HCT116 (cell line): ENCODE measurements at regions not wholly inside any gene's neighbourhood (a gene's known extent, or its start where the extent isn't known, plus 50 kb on each side); places are given as distances from the start of the nearest gene placed in this dataset.

Source experiments
- ATAC-seq: fragments of 200-7000 bp; cut with Tn5 transposase; 2 replicates; pipeline ENCODE4 v1.9.1; 2020; ENCODE audit warnings: mild to moderate bottlenecking, moderate library complexity
- BruUV-seq: library from RNA; stranded (reverse); fragments of 400-500 nt; replicated peaks from 2 replicates; lab custom pipeline; 2021; lab: Mats Ljungman, UMichigan
- CTCF ChIA-PET: fragments of 300-600 bp; sonication (Branson Sonifier 250); formaldehyde crosslinking; loops from one replicate; lab custom pipeline; 2021; ENCODE audit warnings: antibody characterized with exemption; lab: Charles Lee
- POLR2A ChIA-PET: fragments of 300-600, 350-600 bp; sonication (Branson Sonifier 250); formaldehyde crosslinking; loops from one replicate; lab custom pipeline; 2021; ENCODE audit warnings: antibody characterized with exemption; lab: Charles Lee
- RAD21 ChIA-PET, 2 experiments: fragments of 300-600 bp; sonication (Branson Sonifier 250); formaldehyde crosslinking; loops; one replicate each; lab custom pipeline; 2023; ENCODE audit warnings: low total read pairs in 2 of 2; ENCODE audit not compliant: uncharacterized antibody in 2 of 2, unreplicated experiment in 2 of 2, low non-redundant PET in 1 of 2; lab: Charles Lee
- DNase-seq: peaks from one replicate; pipeline ENCODE4 v3.0.0-alpha.2; 2010; ENCODE audit warnings: low read depth, low spot score
- H2AFZ ChIP-seq: fragments of 200-600 bp; shearing (Covaris generic), sonication (generic); 2 replicates; pipeline ENCODE4 v1.6.1; 2017; ENCODE audit warnings: low read depth, mixed run types, mixed read lengths, antibody characterized with exemption, low read length; ENCODE audit not compliant: poor library complexity, severe bottlenecking
- H3K27ac ChIP-seq: 2 replicates; pipeline ENCODE4 v1.5.1; 2012; ENCODE audit warnings: low read depth, low read length
- H3K27me3 ChIP-seq: fragments of 200-600 bp; sonication (generic); 2 replicates; pipeline ENCODE4 v1.6.1; 2016; ENCODE audit warnings: mixed run types, low read length, mixed read lengths; ENCODE audit not compliant: insufficient read depth
- H3K36me3 ChIP-seq, 2 experiments: fragments of 200-500 bp in 1 of 2; fragments of 200-600 bp in 1 of 2; sonication (Bioruptor generic) in 1 of 2; sonication (generic) in 1 of 2; 2 replicates each; pipeline versions ENCODE4 v1.5.1 to v1.6.1; 2014 to 2016; ENCODE audit warnings: low read length in 2 of 2, inconsistent platforms in 1 of 2, mixed read lengths in 1 of 2, mixed run types in 1 of 2; ENCODE audit not compliant: insufficient read depth in 2 of 2, control insufficient read depth in 1 of 2
- H3K4me1 ChIP-seq, 2 experiments: fragments of 200-600 bp in 1 of 2; sonication (generic) in 1 of 2; 2 replicates each; pipeline versions ENCODE4 v1.5.1 to v1.6.1; 2012 to 2017; ENCODE audit warnings: low read length in 2 of 2, inconsistent platforms in 1 of 2, mild to moderate bottlenecking in 1 of 2, mixed read lengths in 1 of 2, mixed run types in 1 of 2, moderate library complexity in 1 of 2; ENCODE audit not compliant: insufficient read depth in 2 of 2, control insufficient read depth in 1 of 2
- H3K4me2 ChIP-seq: fragments of 200-600 bp; sonication (generic); 2 replicates; pipeline ENCODE4 v1.6.1; 2017; ENCODE audit warnings: mixed run types, low read length, mixed read lengths
- H3K4me3 ChIP-seq, 2 experiments: fragments of 200-600 bp in 1 of 2; sonication (generic) in 1 of 2; replicated peaks in 1 of 2; 2 replicates each; pipeline ENCODE4 v1.5.1; 2011 to 2016; ENCODE audit warnings: low read length in 2 of 2, control low read depth in 1 of 2, low read depth in 1 of 2, mild to moderate bottlenecking in 1 of 2, mixed read lengths in 1 of 2, mixed run types in 1 of 2
- H3K79me2 ChIP-seq: fragments of 200-600 bp; sonication (generic); 2 replicates; pipeline ENCODE4 v1.6.1; 2017; ENCODE audit warnings: mild to moderate bottlenecking, mixed run types, low read length, moderate library complexity, mixed read lengths; ENCODE audit not compliant: insufficient read depth
- H3K9ac ChIP-seq: fragments of 200-600 bp; sonication (generic); 2 replicates; pipeline ENCODE4 v1.6.1; 2016; ENCODE audit warnings: low read length, mixed read lengths
- H3K9me2 ChIP-seq: fragments of 200-600 bp; sonication (generic), shearing (Covaris generic); 2 replicates; pipeline ENCODE4 v1.6.1; 2017; ENCODE audit warnings: mixed run types, mild to moderate bottlenecking, moderate library complexity; ENCODE audit not compliant: insufficient read depth
- H3K9me3 ChIP-seq, 2 experiments: fragments of 200-500 bp in 1 of 2; fragments of 200-600 bp in 1 of 2; sonication (Bioruptor generic) in 1 of 2; sonication (generic) in 1 of 2; 2 replicates each; pipeline ENCODE4 v1.6.1; 2014 to 2017; ENCODE audit warnings: low read length in 2 of 2, mixed read lengths in 2 of 2, inconsistent platforms in 1 of 2, low read depth in 1 of 2, mild to moderate bottlenecking in 1 of 2, mixed run types in 1 of 2, moderate library complexity in 1 of 2; ENCODE audit not compliant: control insufficient read depth in 1 of 2, insufficient read depth in 1 of 2
- H4K20me1 ChIP-seq: fragments of 200-600 bp; sonication (generic), shearing (Covaris generic); 2 replicates; pipeline ENCODE4 v1.6.1; 2017; ENCODE audit warnings: mixed run types, mild to moderate bottlenecking, moderate library complexity; ENCODE audit not compliant: insufficient read depth
- ATF3 ChIP-seq: IDR thresholded peaks from 2 replicates; pipeline ENCODE4 v1.6.1; 2012
- CEBPB ChIP-seq: IDR thresholded peaks from 2 replicates; pipeline ENCODE4 v1.6.1; 2012; ENCODE audit warnings: low read depth
- ELF1 ChIP-seq: IDR thresholded peaks from 2 replicates; pipeline ENCODE4 v1.6.1; 2012; ENCODE audit warnings: low read depth, borderline replicate concordance
- EZH2 ChIP-seq: fragments of 200-600 bp; sonication (generic); IDR thresholded peaks from 2 replicates; pipeline ENCODE4 v1.6.1; 2017; ENCODE audit warnings: antibody characterized with exemption, mixed run types
- EZH2phosphoT487 ChIP-seq: fragments of 200-600 bp; IDR thresholded peaks from 2 replicates; pipeline ENCODE4 v1.6.1; 2018; ENCODE audit warnings: antibody characterized with exemption, borderline replicate concordance
- FOSL1 ChIP-seq: IDR thresholded peaks from 2 replicates; pipeline ENCODE4 v1.6.1; 2012; ENCODE audit warnings: low read depth
- JUND ChIP-seq: IDR thresholded peaks from 2 replicates; pipeline ENCODE4 v1.6.1; 2012
- POLR2A ChIP-seq: IDR thresholded peaks from 2 replicates; pipeline ENCODE4 v1.7.0; 2011; ENCODE audit warnings: borderline replicate concordance; ENCODE audit not compliant: insufficient read depth, insufficient read length; ENCODE audit errors: extremely low read depth
- RAD21 ChIP-seq: IDR thresholded peaks from 2 replicates; pipeline ENCODE4 v1.6.1; 2012; ENCODE audit warnings: low read depth, mild to moderate bottlenecking
- SIN3A ChIP-seq: IDR thresholded peaks from 2 replicates; pipeline ENCODE4 v1.6.1; 2012; ENCODE audit warnings: low read depth
- SP1 ChIP-seq: IDR thresholded peaks from 2 replicates; pipeline ENCODE4 v1.6.1; 2012; ENCODE audit warnings: low read depth
- SRF ChIP-seq: IDR thresholded peaks from 2 replicates; pipeline ENCODE4 v1.6.1; 2012; ENCODE audit warnings: low read depth
- TCF7L2 ChIP-seq: IDR thresholded peaks from 2 replicates; pipeline ENCODE4 v1.7.0; 2011; ENCODE audit warnings: borderline replicate concordance, inconsistent platforms; ENCODE audit not compliant: insufficient read depth, insufficient read length; ENCODE audit errors: extremely low read depth
- YY1 ChIP-seq: IDR thresholded peaks from 2 replicates; pipeline ENCODE4 v1.6.1; 2011; ENCODE audit warnings: low read length, low read depth, moderate library complexity, mild to moderate bottlenecking; ENCODE audit not compliant: insufficient replicate concordance; ENCODE audit errors: extremely low read depth
- ZBTB33 ChIP-seq: IDR thresholded peaks from 2 replicates; pipeline ENCODE4 v1.6.1; 2011; ENCODE audit warnings: mild to moderate bottlenecking, low read length, moderate library complexity; ENCODE audit not compliant: insufficient replicate concordance; ENCODE audit errors: extremely low read depth
- ZFX ChIP-seq: fragments of 450-650 bp; IDR thresholded peaks from 2 replicates; pipeline ENCODE4 v1.6.1; 2017
- ZNF274 ChIP-seq: fragments of 200-500 bp; sonication (Bioruptor generic); IDR thresholded peaks from 2 replicates; pipeline ENCODE4 v1.6.1; 2014; ENCODE audit warnings: mild to moderate bottlenecking, low read depth, low read length, inconsistent platforms
- intact Hi-C: fragments of 100-400 bp; cut with micrococcal nuclease; formaldehyde crosslinking; loops from 2 replicates; pipeline ENCODE4 v1.10.0; 2022
- TF ChIP-seq, protein P1 (sequence below): IDR thresholded peaks from 2 replicates; pipeline ENCODE4 v1.6.1; 2012

- Histone ChIP-seq H3K27ac (no peak overlapping the region), H3K4me2 (no peak overlapping the region), H3K4me1 (no peaks in the 10 kb centered on the region), H3K9me2 (no peaks in the 10 kb centered on the region)
- intact Hi-C loops, result no loop called here
- CTCF ChIA-PET, result no interaction called here
- TF ChIP-seq EZH2phosphoT487 (no peak), ZFX (no peak)
- TF ChIP-seq, protein P1, sequence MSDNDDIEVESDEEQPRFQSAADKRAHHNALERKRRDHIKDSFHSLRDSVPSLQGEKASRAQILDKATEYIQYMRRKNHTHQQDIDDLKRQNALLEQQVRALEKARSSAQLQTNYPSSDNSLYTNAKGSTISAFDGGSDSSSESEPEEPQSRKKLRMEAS, result no peak
- TF ChIP-seq, all 23 proteins: peak for 0
- Histone ChIP-seq H3K9ac (no peak overlapping the region), H4K20me1 (no peaks in the 10 kb centered on the region; the same call in 1 of the 2 replicates), H3K79me2 (no peaks in the 10 kb centered on the region), H3K9me3 (no peaks in the 10 kb centered on the region), H2AFZ (no peak overlapping the region), H3K36me3 (no peaks in the 10 kb centered on the region), H3K27me3 (no peaks in the 10 kb centered on the region), H3K4me3 (no peak overlapping the region)
- no TSS peak for BruUV-seq
- ChIA-PET RAD21 (no interaction called here), POLR2A (no interaction called here)
- ATAC-seq (no peak), DNase-seq (no peak)
These were observed 1695.0 kb downstream of the SLITRK1 start for GRCh38 chr13:82187227-82187626.

DNA sequence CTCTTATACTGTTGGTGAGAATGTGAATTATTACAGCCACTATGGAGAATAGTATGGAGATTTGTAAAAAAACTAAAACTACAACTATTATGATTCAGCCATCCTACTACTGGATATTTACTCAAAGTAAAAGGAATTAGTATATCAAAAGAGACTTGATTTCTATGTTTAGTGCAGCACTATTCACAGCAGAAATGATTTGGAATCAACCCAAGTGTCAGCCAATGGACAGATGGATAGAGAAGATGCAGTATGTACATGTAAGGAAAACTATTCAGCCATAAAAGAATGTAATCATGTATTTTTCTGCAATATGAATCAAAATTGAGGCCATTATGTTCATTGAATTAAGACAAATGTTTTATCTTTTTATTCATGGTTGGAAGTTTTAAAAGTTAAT, 1705.5 kb downstream of the SLITRK1 start:
- Histone ChIP-seq H3K9me3 (no peaks in the 10 kb centered on the region; a peak in 1 of 4 replicates), H2AFZ (no peak overlapping the region), H3K4me3 (no peak overlapping the region), H3K79me2 (no peaks in the 10 kb centered on the region), H4K20me1 (no peaks in the 10 kb centered on the region), H3K27me3 (no peaks in the 10 kb centered on the region), H3K4me1 (no peaks in the 10 kb centered on the region), H3K4me2 (no peak overlapping the region), H3K27ac (no peak overlapping the region), H3K9ac (no peak overlapping the region), H3K9me2 (no peaks in the 10 kb centered on the region), H3K36me3 (no peaks in the 10 kb centered on the region)
- ATAC-seq, result no peak
- BruUV-seq, result no TSS peak
- DNase-seq, result no peak
- POLR2A ChIA-PET, result no interaction called here
- TF ChIP-seq RAD21 (no peak), ZBTB33 (no peak), ZNF274 (no peak), YY1 (no peak), EZH2 (no peak), JUND (no peak), ELF1 (no peak), SP1 (no peak), TCF7L2 (no peak), FOSL1 (no peak), CEBPB (no peak), SRF (no peak), SIN3A (no peak), ATF3 (no peak), POLR2A (no peak), ZFX (no peak), EZH2phosphoT487 (no peak)
- intact Hi-C loops, result no loop called here
- RAD21 ChIA-PET, result no interaction called here
- CTCF ChIA-PET, result no interaction called here
